ENCODE measurements at regions not wholly inside any gene's neighbourhood (a gene's known extent, or its start where the extent isn't known, plus 50 kb on each side); places are given as distances from the start of the nearest gene placed in this dataset.

GRCh38 chr7:93048136-93048930, 69.4 kb downstream of the SAMD9 start:
- in situ Hi-C loops (cut with HindIII; ENCODE audit: low pct_ligation_motif_present, low sequenced_read_pairs): no loop called here
- H3K4me3 ChIP-seq (ENCODE audit: low read depth, low read length): no peak overlapping the region
- no peaks in the 10 kb centered on the region for H3K36me3 ChIP-seq (replicated peaks)
- no peak overlapping the region for H3K27ac ChIP-seq
- H3K27me3 ChIP-seq (replicated peaks): no peaks in the 10 kb centered on the region
- no peak for DNase-seq
- TF ChIP-seq, protein P1, sequence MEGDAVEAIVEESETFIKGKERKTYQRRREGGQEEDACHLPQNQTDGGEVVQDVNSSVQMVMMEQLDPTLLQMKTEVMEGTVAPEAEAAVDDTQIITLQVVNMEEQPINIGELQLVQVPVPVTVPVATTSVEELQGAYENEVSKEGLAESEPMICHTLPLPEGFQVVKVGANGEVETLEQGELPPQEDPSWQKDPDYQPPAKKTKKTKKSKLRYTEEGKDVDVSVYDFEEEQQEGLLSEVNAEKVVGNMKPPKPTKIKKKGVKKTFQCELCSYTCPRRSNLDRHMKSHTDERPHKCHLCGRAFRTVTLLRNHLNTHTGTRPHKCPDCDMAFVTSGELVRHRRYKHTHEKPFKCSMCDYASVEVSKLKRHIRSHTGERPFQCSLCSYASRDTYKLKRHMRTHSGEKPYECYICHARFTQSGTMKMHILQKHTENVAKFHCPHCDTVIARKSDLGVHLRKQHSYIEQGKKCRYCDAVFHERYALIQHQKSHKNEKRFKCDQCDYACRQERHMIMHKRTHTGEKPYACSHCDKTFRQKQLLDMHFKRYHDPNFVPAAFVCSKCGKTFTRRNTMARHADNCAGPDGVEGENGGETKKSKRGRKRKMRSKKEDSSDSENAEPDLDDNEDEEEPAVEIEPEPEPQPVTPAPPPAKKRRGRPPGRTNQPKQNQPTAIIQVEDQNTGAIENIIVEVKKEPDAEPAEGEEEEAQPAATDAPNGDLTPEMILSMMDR (IDR thresholded peaks at IDR 0.05; ENCODE audit: low read depth, low read length, missing control alignments): no peak

GRCh38 chr7:93047514-93048099, 70.2 kb downstream of the SAMD9 start:
- no peak for DNase-seq
- Histone ChIP-seq H3K4me3 (ENCODE audit: low read depth, low read length) (no peak overlapping the region), H3K27ac (no peak overlapping the region), H3K27me3 (replicated peaks) (no peaks in the 10 kb centered on the region), H3K36me3 (replicated peaks) (no peaks in the 10 kb centered on the region)
- TF ChIP-seq, protein P1 (IDR thresholded peaks at IDR 0.05; ENCODE audit: low read depth, low read length, missing control alignments): no peak
- in situ Hi-C loops (cut with HindIII; ENCODE audit: low pct_ligation_motif_present, low sequenced_read_pairs): no loop called here

GRCh38 chr7:93046641-93047040, 71.1 kb downstream of the SAMD9 start:
- Histone ChIP-seq H3K36me3 (replicated peaks) (no peaks in the 10 kb centered on the region), H3K27ac (no peak overlapping the region), H3K27me3 (replicated peaks) (no peaks in the 10 kb centered on the region), H3K4me3 (ENCODE audit: low read depth, low read length) (no peak overlapping the region)
- DNase-seq: no peak
- in situ Hi-C loops (cut with HindIII; ENCODE audit: low pct_ligation_motif_present, low sequenced_read_pairs): no loop called here
- TF ChIP-seq, protein P1 (IDR thresholded peaks at IDR 0.05; ENCODE audit: low read depth, low read length, missing control alignments): no peak

DNA sequence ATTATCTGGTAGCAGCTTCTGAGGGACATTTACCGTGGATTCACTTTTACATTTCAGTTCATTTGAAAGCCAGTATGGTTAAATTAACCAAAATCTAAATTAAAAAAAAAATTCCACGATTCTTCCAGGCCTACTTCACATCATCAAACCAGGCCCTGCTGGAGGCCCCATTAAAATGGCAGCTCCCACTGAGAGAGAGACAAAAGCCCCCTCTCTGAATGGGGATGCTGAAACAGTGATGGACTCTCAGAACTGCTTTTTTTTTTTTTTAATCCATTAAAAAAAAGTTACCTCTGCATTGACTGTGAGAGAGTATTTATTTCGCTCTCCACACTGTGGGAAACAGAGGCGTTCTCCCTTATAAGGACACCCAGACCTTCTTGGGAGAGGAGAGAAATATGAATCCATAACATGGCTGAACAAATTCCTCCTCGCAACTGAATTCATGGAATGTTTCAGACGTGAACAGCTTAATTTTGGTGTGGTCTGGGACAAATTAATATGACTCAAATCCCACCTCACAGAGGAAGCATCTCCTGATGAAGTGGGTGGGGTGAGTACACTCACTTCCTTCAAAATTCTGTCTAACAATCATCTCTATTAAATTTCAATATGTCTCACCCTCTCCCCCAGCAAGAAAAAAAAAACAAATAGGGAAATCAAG, 73.5 kb downstream of the SAMD9 start:
- Histone ChIP-seq H3K27ac (peak overlapping the region; percentile 91), H3K4me3 (ENCODE audit: low read depth, low read length) (no peak overlapping the region), H3K27me3 (replicated peaks) (no peaks in the 10 kb centered on the region), H3K36me3 (replicated peaks) (no peaks in the 10 kb centered on the region)
- in situ Hi-C loops (cut with HindIII; ENCODE audit: low pct_ligation_motif_present, low sequenced_read_pairs): no loop called here
- TF ChIP-seq, protein P1 (IDR thresholded peaks at IDR 0.05; ENCODE audit: low read depth, low read length, missing control alignments): no peak
- peak; percentile 74 for DNase-seq

- H3K4me3 ChIP-seq (ENCODE audit: low read depth, low read length): peak overlapping the region; percentile 40
- H3K27me3 ChIP-seq (replicated peaks): no peaks in the 10 kb centered on the region
- in situ Hi-C loops (cut with HindIII; ENCODE audit: low pct_ligation_motif_present, low sequenced_read_pairs): no loop called here
- TF ChIP-seq, protein P1 (IDR thresholded peaks at IDR 0.05; ENCODE audit: low read depth, low read length, missing control alignments): no peak
- peak; percentile 92 for DNase-seq
- no peaks in the 10 kb centered on the region for H3K36me3 ChIP-seq (replicated peaks)
- peak overlapping the region; percentile 91 for H3K27ac ChIP-seq
Observed at GRCh38 chr7:93043385-93043985, 74.3 kb downstream of the SAMD9 start.

Measured in brain microvascular endothelial cell (primary cell).